ENCODE measurements at regions not wholly inside any gene's neighbourhood (a gene's known extent, or its start where the extent isn't known, plus 50 kb on each side); places are given as distances from the start of the nearest gene placed in this dataset.

- ATAC-seq (peak; percentile 39 to 90 (median 86)), DNase-seq (peak in 1 of 2 donors; percentile 34)
- WGBS, 2 donors: 0 to 3% methylated on average over 3 of the region's 3 CpGs
- Histone ChIP-seq H3K4me1 (peaks cover 0 to 21% (median 9%) of the 10 kb centered on the region in 9 donors), H3K4me3 (no peak overlapping the region), H3K27ac (peak overlapping the region in 9 of 10 donors; percentile 30 to 77 (median 52)), H3K27me3 (no peaks in the 10 kb centered on the region), H3K9me3 (peaks cover 0 to 14% (median 0%) of the 10 kb centered on the region in 11 donors), H3K36me3 (no peaks in the 10 kb centered on the region)
- peak; percentile 39 to 77 (median 63) for TF ChIP-seq CTCF (IDR thresholded peaks at IDR 0.05)
- intact Hi-C loops (cut with DNase I): loop anchor here in 8 of 10 donors (1.0 to 10.0 kb wide), 13 partner anchors 40 to 485 kb away; no protein-coding TSS in a partner anchor
Measured at GRCh38 chr12:92987362-92987761, 58.3 kb upstream of the EEA1 start.

GRCh38 chr12:92987846-92988621, 58.9 kb upstream of the EEA1 start:
- Histone ChIP-seq H3K27me3 (no peaks in the 10 kb centered on the region), H3K4me1 (peaks cover 0 to 21% (median 9%) of the 10 kb centered on the region in 9 donors), H3K27ac (peak overlapping the region in 9 of 10 donors; percentile 30 to 77 (median 52)), H3K9me3 (peaks cover 0 to 16% (median under 1%) of the 10 kb centered on the region in 11 donors), H3K4me3 (no peak overlapping the region), H3K36me3 (no peaks in the 10 kb centered on the region)
- intact Hi-C loops (cut with DNase I): loop anchor here in 8 of 10 donors (1.0 to 10.0 kb wide), 14 partner anchors 39 to 484 kb away; no protein-coding TSS in a partner anchor
- 74 to 75% methylated on average over 4 of the region's 4 CpGs for WGBS, 2 donors
- no peak for TF ChIP-seq CTCF (IDR thresholded peaks at IDR 0.05)
- ATAC-seq (peak; percentile 37 to 78 (median 53)), DNase-seq (peak; percentile 15 to 25)

GRCh38 chr12:92988622-92989130, 59.6 kb upstream of the EEA1 start:
- Histone ChIP-seq H3K27me3 (no peaks in the 10 kb centered on the region), H3K27ac (peak overlapping the region in 5 of 10 donors; percentile 0 to 77 (median 46)), H3K4me1 (peaks cover 0 to 21% (median 9%) of the 10 kb centered on the region in 9 donors), H3K9me3 (peaks cover 0 to 16% (median 3%) of the 10 kb centered on the region in 11 donors), H3K36me3 (no peaks in the 10 kb centered on the region), H3K4me3 (no peak overlapping the region)
- intact Hi-C loops (cut with DNase I): loop anchor here in 8 of 10 donors (1.0 to 10.0 kb wide), 10 partner anchors 39 to 484 kb away; no protein-coding TSS in a partner anchor
- 56 to 70% methylated on average over 1 of the region's 1 CpG for WGBS, 2 donors
- DNase-seq (no peak), ATAC-seq (peak in 3 of 8 donors; percentile 51 to 77 (median 70))
- no peak for TF ChIP-seq CTCF (IDR thresholded peaks at IDR 0.05)

- intact Hi-C loops (cut with DNase I): loop anchor here in 9 of 10 donors (2.0 to 10.0 kb wide), 10 partner anchors 37 to 482 kb away; no protein-coding TSS in a partner anchor
- WGBS, 2 donors: 75 to 82% methylated on average over 3 of the region's 3 CpGs
- peak in 1 of 8 donors; percentile 31 for ATAC-seq
Measured at GRCh38 chr12:92989715-92990484, 60.8 kb upstream of the EEA1 start.

More at GRCh38 chr12:92989715-92990484, 60.8 kb upstream of the EEA1 start:
- H3K36me3 ChIP-seq: no peaks in the 10 kb centered on the region
- peak overlapping the region in 1 of 10 donors; percentile 77 for H3K27ac ChIP-seq
- DNase-seq: no peak
- no peaks in the 10 kb centered on the region for H3K27me3 ChIP-seq
- TF ChIP-seq CTCF (IDR thresholded peaks at IDR 0.05): no peak
- no peak overlapping the region for H3K4me3 ChIP-seq
- peaks cover 0 to 15% (median 3%) of the 10 kb centered on the region in 11 donors for H3K9me3 ChIP-seq
- peaks cover 0 to 21% (median 9%) of the 10 kb centered on the region in 9 donors for H3K4me1 ChIP-seq

All from heart right ventricle (tissue), 16 donors.